C4-2B (cell line): ENCODE measurements at regions not wholly inside any gene's neighbourhood (a gene's known extent, or its start where the extent isn't known, plus 50 kb on each side); places are given as distances from the start of the nearest gene placed in this dataset.

Experiments used
- CTCF ChIP-seq: fragments of 450-650 bp; conservative IDR thresholded peaks from 2 replicates; pipeline ENCODE4 v1.5.1; 2017; ENCODE audit warnings: mild to moderate bottlenecking
- ZFX ChIP-seq: fragments of 450-650 bp; IDR thresholded peaks from 2 replicates; pipeline ENCODE4 v1.6.1; 2017

DNA sequence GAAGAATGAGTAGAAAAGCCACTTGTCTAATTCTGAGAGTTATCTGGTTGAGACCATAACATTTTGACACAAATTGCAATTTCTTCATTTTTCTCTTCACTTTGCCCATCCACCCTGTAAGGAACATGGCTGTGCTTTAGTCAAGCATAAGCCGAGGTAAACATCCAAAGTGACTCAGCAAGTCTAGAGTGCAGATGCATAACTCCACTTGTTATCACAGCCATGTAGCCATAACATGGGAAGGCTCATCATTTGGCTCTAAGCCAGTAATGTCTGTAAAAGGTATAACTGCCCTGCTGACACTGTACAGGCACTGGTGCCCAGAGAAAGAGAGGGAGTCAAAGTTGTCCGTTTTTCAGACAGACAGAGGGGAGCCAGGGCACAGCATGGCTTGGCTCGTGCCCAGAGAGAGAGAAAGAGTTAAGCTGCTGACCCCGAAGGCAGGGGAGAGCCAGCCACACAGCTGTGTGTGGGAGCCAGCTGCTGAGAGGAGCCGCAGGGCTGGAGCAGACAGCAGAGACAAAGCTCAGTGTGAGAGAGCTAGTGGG is 76.9 kb upstream of the EXOC1L start:
- TF ChIP-seq CTCF, result no peak
- no peak for TF ChIP-seq ZFX
